ENCODE measurements at regions not wholly inside any gene's neighbourhood (a gene's known extent, or its start where the extent isn't known, plus 50 kb on each side); places are given as distances from the start of the nearest gene placed in this dataset.
"Not testable (repeated sequence)": the region's sequence is repeated elsewhere in the genome, so short reads cannot be mapped to it uniquely, and the experiment has no call there.

DNA sequence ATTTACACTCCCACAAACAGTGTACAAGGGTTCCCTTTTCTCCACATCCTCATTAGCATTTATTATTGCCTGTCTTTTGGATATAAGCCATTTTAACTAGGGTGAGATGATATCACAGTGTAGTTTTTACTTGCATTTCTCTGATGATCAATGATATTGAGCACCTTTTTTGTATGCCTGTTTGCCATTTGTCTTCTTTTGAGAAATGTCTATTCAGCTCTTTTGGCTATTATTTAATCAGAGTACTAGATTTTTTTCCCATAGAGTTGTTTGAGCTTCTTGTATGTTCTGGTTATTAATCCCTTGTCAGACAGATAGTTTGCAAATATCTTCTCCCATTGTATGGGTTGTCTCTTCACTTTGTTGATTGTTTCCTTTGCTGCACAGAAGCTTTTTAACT is 190.6 kb downstream of the MAGEB17 start:
- Histone ChIP-seq H3K79me2 (ENCODE audit: control insufficient read depth, insufficient read depth, low read length) (no peaks in the 10 kb centered on the region), H3K36me3 (ENCODE audit: control insufficient read depth in 2 of 2, extremely low read depth in 1 of 2, insufficient read depth in 2 of 2, low read length in 2 of 2) (no peaks in the 10 kb centered on the region), H3K4me2 (ENCODE audit: control insufficient read depth, extremely low read depth, insufficient read depth, low read depth, low read length) (no peak overlapping the region), H3K9ac (ENCODE audit: control insufficient read depth, extremely low read depth, insufficient read depth, low read length) (no peak overlapping the region), H3K4me3 (ENCODE audit: control insufficient read depth in 2 of 3, extremely low read depth in 1 of 3, insufficient read depth in 2 of 3, low read depth in 1 of 3, low read length in 3 of 3) (no peak overlapping the region), H3K4me1 (ENCODE audit: control insufficient read depth, extremely low read depth, insufficient read depth, low read length) (no peaks in the 10 kb centered on the region), H3K9me3 (ENCODE audit: control insufficient read depth, low read depth, low read length) (no peaks in the 10 kb centered on the region), H3K9me1 (ENCODE audit: control insufficient read depth, extremely low read depth, insufficient read depth, low read length) (no peaks in the 10 kb centered on the region), H2AFZ (ENCODE audit: control insufficient read depth, low read length) (no peak overlapping the region), H3K27me3 (ENCODE audit: control insufficient read depth, extremely low read depth, insufficient read depth, low read length) (no peaks in the 10 kb centered on the region), H3K27ac (ENCODE audit: control insufficient read depth, insufficient read depth, low read length) (no peak overlapping the region), H4K20me1 (ENCODE audit: control insufficient read depth, extremely low read depth, insufficient read depth, low read length) (no peaks in the 10 kb centered on the region)
- DNase-seq (ENCODE audit: low read depth, low spot score): no peak
- TF ChIP-seq, protein P1, sequence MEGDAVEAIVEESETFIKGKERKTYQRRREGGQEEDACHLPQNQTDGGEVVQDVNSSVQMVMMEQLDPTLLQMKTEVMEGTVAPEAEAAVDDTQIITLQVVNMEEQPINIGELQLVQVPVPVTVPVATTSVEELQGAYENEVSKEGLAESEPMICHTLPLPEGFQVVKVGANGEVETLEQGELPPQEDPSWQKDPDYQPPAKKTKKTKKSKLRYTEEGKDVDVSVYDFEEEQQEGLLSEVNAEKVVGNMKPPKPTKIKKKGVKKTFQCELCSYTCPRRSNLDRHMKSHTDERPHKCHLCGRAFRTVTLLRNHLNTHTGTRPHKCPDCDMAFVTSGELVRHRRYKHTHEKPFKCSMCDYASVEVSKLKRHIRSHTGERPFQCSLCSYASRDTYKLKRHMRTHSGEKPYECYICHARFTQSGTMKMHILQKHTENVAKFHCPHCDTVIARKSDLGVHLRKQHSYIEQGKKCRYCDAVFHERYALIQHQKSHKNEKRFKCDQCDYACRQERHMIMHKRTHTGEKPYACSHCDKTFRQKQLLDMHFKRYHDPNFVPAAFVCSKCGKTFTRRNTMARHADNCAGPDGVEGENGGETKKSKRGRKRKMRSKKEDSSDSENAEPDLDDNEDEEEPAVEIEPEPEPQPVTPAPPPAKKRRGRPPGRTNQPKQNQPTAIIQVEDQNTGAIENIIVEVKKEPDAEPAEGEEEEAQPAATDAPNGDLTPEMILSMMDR (optimal IDR thresholded peaks at IDR 0.05 in 1 of 3, IDR thresholded peaks at IDR 0.05 in 1 of 3, conservative IDR thresholded peaks at IDR 0.05 in 1 of 3; ENCODE audit: extremely low read depth in 1 of 3, insufficient read depth in 2 of 3, low read length in 3 of 3): no peak
- no peak for TF ChIP-seq EZH2 (IDR thresholded peaks at IDR 0.05; ENCODE audit: low read length)
- dilution Hi-C loops (cut with MboI; ENCODE audit: extremely low pct_ligation_motif_present, low sequenced_read_pairs): no loop called here
- no peak for FAIRE-seq

DNA sequence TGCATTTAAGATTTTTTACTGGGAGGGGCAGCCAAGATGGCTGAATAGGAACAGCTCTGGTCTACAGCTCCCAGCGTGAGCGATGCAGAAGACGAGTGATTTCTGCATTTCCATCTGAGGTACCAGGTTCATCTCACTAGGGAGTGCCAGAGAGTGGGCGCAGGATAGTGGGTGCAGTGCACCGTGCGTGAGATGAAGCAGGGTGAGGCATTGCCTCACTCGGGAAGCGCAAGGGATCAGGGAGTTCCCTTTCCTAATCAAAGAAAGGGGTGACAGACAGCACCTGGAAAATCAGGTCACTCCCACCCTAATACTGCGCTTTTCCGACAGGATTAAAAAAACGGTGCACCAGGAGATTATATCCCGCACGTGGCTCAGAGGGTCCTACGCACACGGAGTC is 192.8 kb downstream of the MAGEB17 start:
- FAIRE-seq; H3K9me1 ChIP-seq (ENCODE audit: control insufficient read depth, extremely low read depth, insufficient read depth, low read length): not testable (repeated sequence)

DNA sequence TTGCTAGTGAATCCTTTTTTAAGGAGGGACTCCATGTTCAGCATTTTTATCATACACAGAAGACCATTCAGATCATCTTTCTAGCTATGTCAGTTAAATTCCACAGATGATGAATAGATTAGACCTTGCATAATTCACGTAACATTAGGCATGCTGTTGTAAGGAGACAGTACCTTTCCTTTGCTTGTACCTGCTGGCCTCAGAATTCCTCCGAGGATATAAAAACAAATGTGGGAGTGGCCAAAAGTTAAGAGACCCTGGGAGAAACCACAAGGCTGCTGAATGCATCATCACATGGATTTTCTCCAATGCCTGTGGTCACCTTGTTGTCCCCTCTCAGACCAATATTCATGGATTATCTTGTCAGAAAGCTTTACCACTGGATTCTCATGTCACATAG is 201.4 kb downstream of the MAGEB17 start:
- H3K4me1 ChIP-seq (ENCODE audit: control insufficient read depth, extremely low read depth, insufficient read depth, low read length): no peaks in the 10 kb centered on the region
- no peaks in the 10 kb centered on the region for H3K27me3 ChIP-seq (ENCODE audit: control insufficient read depth, extremely low read depth, insufficient read depth, low read length)
- no peak overlapping the region for H3K4me3 ChIP-seq (ENCODE audit: control insufficient read depth in 2 of 3, extremely low read depth in 1 of 3, insufficient read depth in 2 of 3, low read depth in 1 of 3, low read length in 3 of 3)
- H3K9ac ChIP-seq (ENCODE audit: control insufficient read depth, extremely low read depth, insufficient read depth, low read length): no peak overlapping the region
- dilution Hi-C loops (cut with MboI; ENCODE audit: extremely low pct_ligation_motif_present, low sequenced_read_pairs): no loop called here
- no peaks in the 10 kb centered on the region for H3K9me3 ChIP-seq (ENCODE audit: control insufficient read depth, low read depth, low read length)
- no peaks in the 10 kb centered on the region for H3K79me2 ChIP-seq (ENCODE audit: control insufficient read depth, insufficient read depth, low read length)
- H3K9me1 ChIP-seq (ENCODE audit: control insufficient read depth, extremely low read depth, insufficient read depth, low read length): no peaks in the 10 kb centered on the region
- FAIRE-seq: no peak
- no peak overlapping the region for H3K4me2 ChIP-seq (ENCODE audit: control insufficient read depth, extremely low read depth, insufficient read depth, low read depth, low read length)
- H3K27ac ChIP-seq (ENCODE audit: control insufficient read depth, insufficient read depth, low read length): no peak overlapping the region
- no peaks in the 10 kb centered on the region for H3K36me3 ChIP-seq (ENCODE audit: control insufficient read depth in 2 of 2, extremely low read depth in 1 of 2, insufficient read depth in 2 of 2, low read length in 2 of 2)
- TF ChIP-seq, protein P1 (optimal IDR thresholded peaks at IDR 0.05 in 1 of 3, IDR thresholded peaks at IDR 0.05 in 1 of 3, conservative IDR thresholded peaks at IDR 0.05 in 1 of 3; ENCODE audit: extremely low read depth in 1 of 3, insufficient read depth in 2 of 3, low read length in 3 of 3): no peak
- no peak for TF ChIP-seq EZH2 (IDR thresholded peaks at IDR 0.05; ENCODE audit: low read length)
- no peak overlapping the region for H2AFZ ChIP-seq (ENCODE audit: control insufficient read depth, low read length)
- DNase-seq (ENCODE audit: low read depth, low spot score): no peak
- no peaks in the 10 kb centered on the region for H4K20me1 ChIP-seq (ENCODE audit: control insufficient read depth, extremely low read depth, insufficient read depth, low read length)

More for the DNA sequence above, 192.8 kb downstream of the MAGEB17 start:
- dilution Hi-C loops (cut with MboI; ENCODE audit: extremely low pct_ligation_motif_present, low sequenced_read_pairs); H3K4me2 ChIP-seq (ENCODE audit: control insufficient read depth, extremely low read depth, insufficient read depth, low read depth, low read length); H3K9me3 ChIP-seq (ENCODE audit: control insufficient read depth, low read depth, low read length); H3K9ac ChIP-seq (ENCODE audit: control insufficient read depth, extremely low read depth, insufficient read depth, low read length); H3K4me3 ChIP-seq (ENCODE audit: control insufficient read depth in 2 of 3, extremely low read depth in 1 of 3, insufficient read depth in 2 of 3, low read depth in 1 of 3, low read length in 3 of 3); H3K27me3 ChIP-seq (ENCODE audit: control insufficient read depth, extremely low read depth, insufficient read depth, low read length); H2AFZ ChIP-seq (ENCODE audit: control insufficient read depth, low read length); H3K27ac ChIP-seq (ENCODE audit: control insufficient read depth, insufficient read depth, low read length); H3K4me1 ChIP-seq (ENCODE audit: control insufficient read depth, extremely low read depth, insufficient read depth, low read length); H3K79me2 ChIP-seq (ENCODE audit: control insufficient read depth, insufficient read depth, low read length); H3K36me3 ChIP-seq (ENCODE audit: control insufficient read depth in 2 of 2, extremely low read depth in 1 of 2, insufficient read depth in 2 of 2, low read length in 2 of 2); DNase-seq (ENCODE audit: low read depth, low spot score); H4K20me1 ChIP-seq (ENCODE audit: control insufficient read depth, extremely low read depth, insufficient read depth, low read length): not testable (repeated sequence)

Measured in keratinocyte (primary cell).